ENCODE measurements at regions not wholly inside any gene's neighbourhood (a gene's known extent, or its start where the extent isn't known, plus 50 kb on each side); places are given as distances from the start of the nearest gene placed in this dataset.
"Not testable (repeated sequence)": the region's sequence is repeated elsewhere in the genome, so short reads cannot be mapped to it uniquely, and the experiment has no call there.

DNA sequence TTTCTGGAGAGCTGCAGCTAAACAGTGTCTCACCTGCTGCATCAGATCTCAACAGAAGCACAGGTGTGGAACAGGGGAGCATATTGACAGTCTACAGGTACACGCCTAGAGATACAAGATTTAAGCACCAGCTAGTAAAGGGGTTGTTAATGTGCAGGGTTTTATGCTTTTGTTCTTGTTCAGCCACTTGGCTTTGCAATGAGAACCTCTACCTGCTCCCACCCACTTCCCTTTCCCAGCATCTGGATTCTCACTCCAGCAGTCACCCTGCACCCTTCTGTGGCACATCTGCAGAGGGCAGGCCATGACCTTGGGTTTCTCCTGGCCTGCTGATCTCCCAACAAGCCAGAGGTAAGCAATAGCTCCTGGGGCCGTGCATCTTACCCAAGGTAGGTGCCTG is 446.6 kb downstream of the BUD13 start:
- no peak for DNase-seq

DNA sequence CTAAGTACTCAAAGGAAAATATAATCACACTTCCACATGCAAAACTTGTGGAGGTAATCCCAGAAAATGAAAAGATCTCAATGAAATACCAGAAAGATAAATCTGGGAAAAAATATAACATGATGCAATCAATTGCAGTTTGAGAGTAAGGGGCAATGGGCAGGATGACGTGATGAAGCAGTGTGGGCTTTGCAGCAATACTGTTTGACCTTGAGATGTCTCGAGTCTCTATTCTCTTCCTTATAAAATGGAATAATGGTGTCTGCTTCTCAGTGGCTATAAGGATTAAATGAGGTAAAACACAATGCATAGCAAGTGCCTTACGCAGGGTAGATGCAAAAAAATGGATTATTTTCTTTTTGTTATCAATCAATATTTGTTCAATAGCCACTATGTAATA is 447.5 kb downstream of the BUD13 start:
- DNase-seq, result no peak

DNA sequence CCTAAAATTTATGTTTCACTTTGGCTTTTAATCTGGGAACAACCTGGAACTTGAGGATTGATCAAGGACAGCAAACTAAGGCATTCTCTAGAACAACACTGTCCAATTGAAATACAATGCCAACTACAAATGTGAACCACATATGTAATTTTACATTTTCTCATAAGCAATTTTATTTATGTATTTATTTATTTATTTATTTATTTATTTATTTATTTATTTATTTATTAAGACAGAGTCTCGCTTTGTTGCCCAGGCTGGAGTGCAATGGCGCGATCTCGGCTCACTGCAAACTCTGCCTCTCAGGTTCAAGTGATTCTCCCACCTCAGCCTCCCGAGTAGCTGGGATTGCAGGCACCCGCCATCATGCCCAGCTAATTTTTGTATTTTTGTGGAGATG is 448.7 kb downstream of the BUD13 start:
- DNase-seq, result not testable (repeated sequence)

DNA sequence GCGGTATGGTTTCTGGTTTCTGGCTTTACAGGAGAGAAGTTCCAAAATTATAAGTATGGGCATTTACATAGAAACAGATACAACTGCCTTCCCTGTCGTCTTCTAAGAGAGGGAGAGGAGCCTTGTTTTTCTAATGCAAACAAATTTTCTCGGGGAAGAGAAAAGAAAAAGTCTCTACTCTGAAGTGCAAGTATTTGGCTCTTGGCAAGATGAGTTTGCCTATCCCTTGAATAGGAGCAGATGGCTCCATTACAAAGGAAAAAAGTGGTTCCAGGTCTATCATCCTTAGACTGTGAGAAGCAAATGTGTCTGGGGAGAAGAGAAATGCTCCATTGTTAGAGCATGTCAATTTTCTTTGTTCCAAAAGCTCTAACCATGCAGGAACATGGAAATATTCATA is 455.6 kb downstream of the BUD13 start:
- no peak for DNase-seq

DNA sequence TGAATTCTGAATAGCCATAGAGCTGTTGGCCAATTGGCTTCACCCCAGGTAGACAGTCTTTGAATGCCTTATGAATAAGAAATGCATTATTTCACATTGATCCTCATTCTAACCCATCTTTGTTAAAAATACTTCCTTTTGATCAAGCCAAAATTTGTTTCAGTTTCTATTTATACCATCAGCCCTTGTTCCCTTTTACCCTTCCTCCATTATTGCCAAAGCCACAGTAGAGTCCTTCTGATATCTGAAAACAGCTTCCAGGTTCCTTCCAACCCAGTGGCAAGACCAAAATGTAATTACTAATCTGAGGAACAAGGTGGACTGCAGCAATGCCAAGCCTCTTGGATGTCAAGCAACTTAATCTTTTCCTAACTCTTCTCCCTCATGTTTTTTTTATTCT is 458.8 kb downstream of the BUD13 start:
- no peak for DNase-seq

DNA sequence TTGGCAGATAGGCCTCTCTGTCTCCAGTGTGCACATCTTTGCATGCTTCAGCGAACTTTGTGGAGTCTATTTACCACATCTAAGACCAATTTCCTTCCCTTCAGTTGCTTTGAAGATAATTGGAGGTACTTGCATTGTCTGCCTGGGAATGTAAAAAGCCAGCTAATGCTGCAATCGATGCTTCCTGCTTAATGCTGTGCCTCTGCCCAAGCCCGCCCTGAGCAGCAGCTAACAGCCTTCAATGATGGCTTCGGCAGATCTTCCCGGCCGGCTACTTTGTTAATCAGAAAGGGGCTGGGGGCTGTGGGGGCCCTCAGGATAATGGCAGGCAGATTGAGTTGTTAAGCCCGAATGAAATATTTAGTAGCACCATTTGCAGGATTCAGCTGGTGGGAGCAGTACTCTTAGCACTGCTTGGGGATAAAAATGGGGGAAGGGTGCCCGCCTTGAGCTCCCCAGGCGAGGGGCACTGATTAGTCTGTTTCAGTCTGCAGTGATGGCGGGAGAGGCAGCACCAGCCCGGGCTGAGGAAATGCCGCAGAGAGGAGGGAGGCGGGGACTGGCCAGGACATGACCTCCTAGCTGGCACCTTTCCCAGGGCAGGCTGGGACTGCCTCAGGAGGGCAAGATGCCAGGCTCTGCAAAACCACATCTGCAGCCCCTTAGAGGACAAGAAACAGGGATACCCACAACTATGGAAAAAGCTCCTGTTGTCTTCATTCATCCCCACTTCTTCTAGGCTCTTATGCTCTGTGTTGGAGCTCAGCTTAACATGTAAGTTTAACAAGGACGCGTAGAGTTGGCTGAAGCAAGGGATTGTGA is 460.0 kb downstream of the BUD13 start:
- DNase-seq, result peak; percentile 88

DNA sequence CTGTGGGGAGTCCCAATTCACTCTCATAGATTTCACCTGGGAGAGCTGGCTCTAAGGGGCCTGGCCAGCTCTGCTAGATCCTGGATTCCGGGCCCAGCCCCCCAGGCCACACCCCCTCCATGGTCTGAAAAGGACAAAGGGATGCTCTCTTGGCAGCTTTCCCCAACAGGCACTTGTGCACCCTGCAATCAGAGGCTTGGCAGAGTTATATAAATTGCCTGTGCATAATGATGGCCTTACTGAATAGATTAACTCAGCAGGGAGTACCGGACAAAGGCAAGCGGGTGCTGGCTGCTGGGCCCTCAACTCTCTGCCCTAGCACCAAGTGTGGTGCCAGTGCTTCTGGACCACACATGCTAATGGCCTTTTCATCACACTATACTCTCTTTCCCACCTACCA is 461.6 kb downstream of the BUD13 start:
- peak; percentile 24 for DNase-seq

DNA sequence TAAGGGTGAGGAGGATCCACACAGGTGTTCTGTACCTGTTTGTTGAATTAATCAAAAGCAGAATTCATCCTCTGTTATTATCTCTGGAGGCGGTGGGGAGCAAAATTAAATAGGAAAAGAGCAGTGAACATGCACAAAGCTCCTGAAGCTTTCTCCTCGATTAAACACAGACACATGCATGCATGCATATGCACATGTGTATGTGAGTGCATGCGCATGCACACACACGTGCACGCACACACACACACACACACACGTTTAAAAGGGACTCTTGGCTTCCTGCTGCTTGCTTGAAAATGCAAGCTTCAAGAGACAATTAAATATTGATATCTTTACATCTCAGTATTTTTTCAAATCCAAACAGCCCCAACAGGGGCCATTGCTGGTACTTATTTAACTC is 462.1 kb downstream of the BUD13 start:
- DNase-seq, result no peak

DNA sequence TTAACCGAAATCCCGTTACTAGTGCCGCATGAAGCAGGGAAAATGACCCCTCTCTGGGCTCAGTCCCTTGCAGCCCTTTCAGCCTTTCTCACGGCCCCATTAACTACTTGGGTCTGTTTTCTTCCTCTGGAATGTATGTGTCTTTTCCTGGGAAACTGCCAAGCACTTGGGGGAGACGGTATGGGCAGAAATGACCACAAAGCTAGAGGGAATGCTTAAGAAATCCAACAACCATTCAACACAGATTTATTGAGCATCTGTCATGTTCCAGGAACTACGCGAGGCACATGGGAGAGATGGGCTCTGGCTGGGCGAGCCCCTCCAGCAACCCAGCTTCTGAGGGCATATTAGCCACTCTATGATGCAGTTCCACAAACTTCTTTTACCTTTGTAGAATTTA is 462.6 kb downstream of the BUD13 start:
- peak; percentile 65 for DNase-seq

DNA sequence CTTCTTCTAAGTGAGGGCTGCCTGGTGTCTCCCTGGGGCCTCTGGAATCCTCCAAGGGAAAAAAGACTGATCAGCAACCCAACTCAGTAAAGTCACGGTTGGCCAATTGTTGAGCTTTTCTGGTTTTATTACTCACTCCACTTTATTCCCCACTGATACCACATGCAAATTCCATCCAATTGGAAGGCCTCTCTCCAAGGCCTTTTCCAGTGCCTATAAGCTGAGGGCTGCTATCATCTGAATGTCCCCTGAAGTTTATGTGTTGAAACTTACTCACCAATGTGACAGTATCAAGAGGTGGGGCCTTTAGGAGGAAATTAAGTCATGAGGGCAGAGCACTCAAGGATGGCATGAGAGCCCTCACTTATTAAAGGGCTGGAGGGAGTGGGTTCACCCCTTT is 463.3 kb downstream of the BUD13 start:
- DNase-seq, result no peak

DNA sequence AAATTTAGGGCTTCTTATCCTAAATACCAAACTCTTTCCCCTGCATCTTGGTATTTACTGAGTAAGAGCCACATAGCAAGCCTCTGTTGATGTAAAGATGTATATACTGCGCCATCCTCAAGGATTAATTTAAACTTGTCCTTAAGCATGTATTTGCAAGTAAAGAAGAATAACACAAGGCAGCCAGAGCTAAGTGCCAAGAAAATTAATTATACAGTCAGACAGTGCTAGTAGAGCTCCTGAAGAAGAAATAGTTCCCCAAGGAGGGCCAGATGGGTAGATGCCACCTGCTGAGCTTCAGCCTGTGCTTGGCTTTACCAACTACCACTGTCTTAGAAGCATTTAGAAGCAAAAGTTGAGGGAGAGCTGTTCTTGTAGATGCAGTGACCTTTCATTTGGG is 470.0 kb downstream of the BUD13 start:
- no peak for DNase-seq

DNA sequence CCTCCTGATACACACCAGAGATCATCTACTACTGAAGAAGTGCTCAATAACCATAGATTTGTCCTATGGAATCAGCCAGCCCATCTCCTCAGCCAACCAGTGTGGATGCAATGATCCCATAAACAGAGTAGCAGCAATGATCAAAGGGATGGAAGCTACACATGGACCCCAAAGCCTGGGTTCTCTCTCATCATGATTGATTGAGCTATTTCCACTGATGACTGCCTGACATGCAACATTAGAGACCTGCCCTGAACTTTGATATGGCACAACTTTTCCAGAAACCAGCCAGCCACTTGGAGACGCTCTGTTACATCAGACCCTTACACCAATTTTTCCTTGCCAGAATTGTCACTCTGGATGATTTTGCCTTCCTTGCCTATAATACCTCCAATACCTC is 471.6 kb downstream of the BUD13 start:
- DNase-seq, result no peak

DNA sequence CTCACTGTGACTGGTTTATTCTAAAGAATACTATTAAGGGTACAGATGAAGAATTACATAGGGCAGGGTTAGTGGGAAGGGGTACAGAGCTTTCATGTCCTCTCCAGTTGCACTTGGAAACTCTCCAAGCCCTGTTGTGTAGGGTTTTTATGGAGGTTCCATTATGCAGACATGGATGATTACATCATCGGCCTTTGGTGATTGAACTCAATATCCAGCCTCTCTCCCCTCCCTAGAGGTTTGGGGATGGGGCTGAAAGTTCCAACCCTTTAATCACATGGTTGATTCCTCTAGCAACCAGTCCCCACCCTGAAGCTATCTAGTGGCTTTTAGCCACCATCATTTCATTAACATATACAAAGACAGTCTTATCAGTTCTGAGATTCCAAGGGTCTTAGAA is 472.6 kb downstream of the BUD13 start:
- no peak for DNase-seq

DNA sequence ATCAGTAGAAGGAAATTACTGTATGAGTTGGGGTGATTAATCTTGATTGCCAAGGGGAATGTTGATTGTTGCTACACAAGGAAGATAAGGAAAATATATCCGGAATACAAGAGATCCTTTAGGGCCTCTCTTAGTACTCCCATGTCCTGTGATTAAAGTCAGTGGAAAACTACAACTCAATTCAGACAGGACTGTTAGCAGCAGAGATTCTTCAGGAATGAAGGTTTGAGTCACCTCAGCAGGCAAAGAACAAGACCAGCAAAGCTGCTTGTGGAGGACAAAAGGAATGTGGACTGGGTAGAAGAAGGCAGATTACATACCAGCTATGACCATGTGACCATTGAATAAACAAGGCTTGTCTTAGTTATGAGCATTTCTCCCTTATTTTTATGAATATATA is 478.2 kb downstream of the BUD13 start:
- no peak for DNase-seq

DNA sequence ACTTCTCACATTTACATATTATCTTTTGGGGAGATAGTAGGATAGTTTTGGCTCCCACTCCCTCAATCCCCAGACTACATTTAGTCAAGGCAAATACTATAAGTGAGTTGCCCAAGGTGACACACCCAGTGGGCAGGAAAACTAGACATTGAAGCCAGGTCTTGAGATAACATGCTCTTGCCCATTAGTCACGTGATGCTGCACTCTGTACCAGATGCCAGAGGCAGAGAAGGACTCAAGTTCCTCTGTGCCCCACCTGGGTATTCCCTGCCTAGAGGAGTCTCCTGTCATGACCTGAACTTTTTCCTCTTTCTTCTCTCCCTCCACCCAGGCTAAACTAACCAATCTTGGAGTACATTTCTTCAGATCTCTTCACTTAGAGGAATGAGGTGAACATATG is 484.9 kb downstream of the BUD13 start:
- DNase-seq, result no peak

DNA sequence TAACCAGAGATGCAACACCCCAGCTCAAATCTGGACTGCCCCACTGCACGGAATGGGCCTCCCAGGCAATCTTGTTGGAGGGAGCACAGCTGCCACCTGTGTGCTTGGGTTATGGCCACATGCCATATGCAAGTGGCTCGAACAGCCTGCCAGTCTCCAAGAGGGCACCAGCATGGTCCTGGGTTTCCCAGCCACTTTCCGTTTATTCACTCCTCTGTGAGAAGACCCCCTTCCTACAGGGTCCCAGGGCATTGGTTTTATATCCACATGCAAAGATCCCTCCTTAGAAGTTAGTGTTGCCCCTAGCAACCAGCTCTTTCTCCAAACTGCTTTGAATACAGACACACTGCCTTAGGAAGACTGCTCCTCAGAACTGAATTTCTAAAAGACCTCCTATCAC is 487.8 kb downstream of the BUD13 start:
- DNase-seq, result no peak

DNA sequence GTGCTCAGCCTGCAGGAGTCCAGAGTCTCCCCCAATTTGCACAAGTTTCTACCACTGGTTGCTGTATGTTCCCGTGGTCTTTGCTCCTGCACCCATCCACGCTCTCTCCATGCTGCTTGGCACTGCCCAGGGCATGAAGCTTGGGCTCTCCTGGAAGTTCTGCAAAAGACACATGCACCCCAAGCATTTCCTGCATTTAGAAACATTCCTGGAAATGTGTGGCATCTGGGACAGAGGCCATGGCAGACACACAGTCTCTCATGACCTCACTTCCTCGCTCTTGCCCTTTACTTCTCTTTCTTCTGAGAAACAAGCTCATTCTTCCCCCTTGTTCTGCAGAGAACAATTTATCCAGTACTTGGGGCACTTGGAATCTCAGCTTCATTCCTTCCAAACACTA is 489.5 kb downstream of the BUD13 start:
- DNase-seq, result no peak

DNA sequence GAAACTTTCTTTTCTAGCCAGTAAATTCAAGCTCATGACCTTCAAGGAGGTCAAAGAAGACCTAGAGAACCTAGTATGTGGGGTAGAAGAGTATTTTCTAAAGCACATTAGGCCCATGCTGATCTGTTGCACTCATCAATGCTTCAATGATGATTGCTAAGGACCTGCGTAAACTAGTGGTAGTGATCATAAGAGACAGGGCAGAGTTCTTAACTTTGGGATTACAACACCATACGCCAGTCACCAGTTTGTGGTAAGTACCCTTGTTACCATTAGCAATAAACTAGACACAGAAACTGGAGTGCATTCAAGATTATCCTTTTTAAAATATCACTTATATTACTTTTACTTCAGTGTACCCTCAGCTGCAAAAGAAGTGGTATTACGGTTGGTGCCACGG is 490.3 kb downstream of the BUD13 start:
- no peak for DNase-seq

DNA sequence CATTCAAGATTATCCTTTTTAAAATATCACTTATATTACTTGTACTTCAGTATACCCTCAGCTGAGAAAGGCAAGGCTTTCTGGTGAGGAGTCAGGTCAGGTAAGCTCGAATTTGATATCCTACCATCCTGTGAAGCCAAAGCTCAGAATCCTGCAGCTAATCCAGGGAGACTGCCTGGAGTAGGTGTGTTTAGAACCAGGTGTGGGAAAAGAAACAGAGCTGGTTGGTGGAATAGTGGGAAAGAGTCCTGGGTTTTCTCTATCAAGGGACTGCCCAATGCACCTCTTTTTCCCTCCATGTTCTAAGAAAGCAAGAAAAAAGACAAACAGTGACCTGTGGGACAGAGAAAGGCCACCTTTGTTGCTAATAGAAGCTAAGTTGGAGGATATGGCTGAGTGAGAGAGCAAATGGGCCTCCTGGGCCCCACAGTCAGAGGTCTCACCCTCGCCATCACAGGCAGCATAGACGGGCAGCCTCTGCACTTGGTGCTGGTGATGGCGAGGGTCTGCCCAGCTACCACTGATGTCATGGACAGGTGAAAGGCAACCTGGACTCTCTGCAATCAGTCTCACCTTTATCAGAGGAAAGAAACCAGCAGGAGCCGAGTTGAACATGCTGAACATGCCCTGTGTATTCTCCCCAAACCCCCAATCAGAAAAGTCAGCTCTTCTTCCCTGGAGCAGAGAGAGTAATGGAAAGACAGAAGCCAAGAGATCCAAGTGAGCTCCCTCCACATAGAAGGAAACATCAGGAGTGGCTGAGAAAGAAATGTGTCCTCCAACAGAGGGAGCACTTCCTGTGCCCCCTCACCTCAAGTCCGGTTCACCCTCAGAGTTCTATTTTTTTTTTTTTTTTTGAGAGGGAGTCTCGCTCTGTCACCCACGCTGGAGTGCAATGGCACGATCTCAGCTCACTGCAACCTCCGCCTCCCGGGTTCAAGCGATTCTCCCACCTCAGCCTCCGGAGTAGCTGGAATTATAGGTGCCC is 491.3 kb downstream of the BUD13 start:
- no peak for DNase-seq

DNA sequence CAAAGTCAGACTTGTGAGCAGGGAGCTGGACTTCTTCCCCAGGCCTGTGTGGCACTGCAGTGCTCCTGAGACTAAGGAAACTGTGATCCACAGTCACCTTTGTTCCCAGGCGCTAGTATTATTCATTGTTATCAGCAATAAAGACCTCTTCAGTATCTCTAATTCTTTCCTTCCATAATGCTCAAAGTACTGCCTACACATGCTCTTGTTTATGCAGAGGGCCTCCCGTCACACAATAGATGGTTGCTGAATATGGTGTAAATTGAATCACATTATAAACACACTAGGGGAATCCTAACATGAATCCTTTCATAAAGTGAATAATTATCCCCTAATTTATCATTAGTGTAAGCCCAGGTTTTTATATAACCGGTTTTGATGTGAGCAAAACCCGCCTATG is 493.3 kb downstream of the BUD13 start:
- no peak for DNase-seq

DNA sequence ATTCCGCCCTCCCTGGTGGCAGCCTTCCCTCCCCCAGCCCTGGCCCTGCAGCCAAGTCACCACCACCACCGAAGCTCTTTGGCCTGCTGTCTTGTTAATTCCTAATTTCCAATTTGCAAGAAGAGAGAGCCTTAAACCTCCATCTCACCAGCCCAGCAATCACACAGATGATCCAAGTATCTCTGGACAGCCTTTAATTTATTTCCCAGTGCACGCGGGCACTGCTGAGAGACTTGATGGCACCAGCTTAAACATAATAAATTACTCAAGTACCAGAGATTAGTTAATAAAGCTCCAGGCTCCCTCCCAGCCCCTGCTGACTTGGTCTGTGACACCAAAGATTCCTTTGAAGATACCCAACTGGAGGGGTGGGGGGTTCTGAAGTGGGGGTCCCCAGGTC is 494.7 kb downstream of the BUD13 start:
- no peak for DNase-seq

DNA sequence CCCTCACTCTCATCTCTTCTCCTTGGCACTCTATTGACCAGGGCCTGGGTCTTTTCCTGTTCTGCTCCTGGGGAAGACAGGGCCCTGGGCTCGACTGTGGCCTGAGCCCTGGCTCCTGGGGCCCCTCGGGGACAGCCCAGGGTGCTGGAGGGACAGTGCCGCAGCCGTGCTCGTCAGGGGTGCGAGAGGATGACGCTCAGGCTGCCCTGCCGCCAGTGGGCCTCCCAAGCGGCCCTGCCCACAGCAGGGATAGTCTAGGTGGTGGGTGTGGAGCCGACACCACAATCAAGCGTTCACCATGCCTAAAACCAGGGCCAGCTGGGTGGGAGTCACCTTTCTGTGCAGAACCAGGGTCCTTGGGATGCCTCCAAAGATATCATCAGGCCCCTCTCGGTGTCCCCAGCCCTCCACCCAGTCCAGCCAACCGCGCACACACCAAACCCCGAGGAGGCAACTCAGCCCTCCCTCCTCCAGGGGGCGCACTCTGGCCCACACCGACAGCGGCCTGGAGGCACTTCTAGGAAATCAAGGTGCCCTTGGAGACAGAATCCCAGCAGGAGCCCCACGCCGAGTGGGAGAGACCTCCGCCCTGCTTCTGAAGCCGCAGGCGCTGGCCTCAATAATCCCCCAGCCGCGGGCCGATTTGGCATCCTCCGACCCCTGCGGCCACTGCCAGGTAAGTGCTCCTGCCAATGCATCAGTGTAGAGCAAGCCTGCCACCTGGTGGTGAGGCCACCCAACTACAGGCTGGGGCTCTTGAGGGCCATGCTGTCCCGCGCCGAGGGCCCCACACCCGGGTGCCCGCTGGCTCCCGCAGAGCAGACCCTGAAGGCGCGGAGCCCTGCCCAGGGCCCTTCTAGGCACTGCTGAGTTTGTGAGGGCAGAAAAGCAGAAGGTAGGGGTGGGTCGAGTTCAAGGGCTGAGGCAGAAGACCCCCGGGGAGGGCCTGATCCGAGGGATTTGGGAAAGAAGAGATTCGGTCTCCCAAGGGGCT is 496.4 kb downstream of the BUD13 start:
- peak; percentile 78 for DNase-seq

DNA sequence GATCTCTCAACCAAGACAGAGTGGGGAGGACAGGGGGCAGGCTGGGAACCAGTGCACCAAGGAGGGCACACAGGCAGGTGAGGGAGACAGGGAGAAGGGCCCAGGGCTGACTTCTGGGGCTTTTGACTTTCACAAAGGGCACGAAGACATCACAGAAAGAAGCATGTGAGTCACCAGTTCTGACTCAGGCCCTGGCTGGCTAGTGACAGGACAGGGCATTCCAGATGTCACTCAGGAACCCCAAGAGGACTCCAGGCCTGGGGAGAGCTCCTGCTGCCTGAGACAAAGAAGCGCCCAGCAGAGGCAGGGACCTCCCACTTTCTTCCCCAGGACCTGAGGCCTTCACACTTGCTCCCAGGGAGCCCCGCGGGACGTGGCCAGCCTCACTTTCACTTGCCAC is 497.2 kb downstream of the BUD13 start:
- no peak for DNase-seq

Data from right hindlimb (tissue), 1 donor.